WTC11 (cell line): ENCODE measurements at regions not wholly inside any gene's neighbourhood (a gene's known extent, or its start where the extent isn't known, plus 50 kb on each side); places are given as distances from the start of the nearest gene placed in this dataset.

Source experiments
- ATAC-seq: fragments of 200-7000 bp; cut with Tn5 transposase; 2 replicates; pipeline ENCODE4 v1.10.0; 2021; ENCODE audit warnings: mild to moderate bottlenecking, moderate library complexity
- CTCF ChIA-PET: fragments of 300-600 bp; sonication (Branson Sonifier 250); formaldehyde crosslinking; loops from one replicate; lab custom pipeline; 2021; ENCODE audit warnings: antibody characterized with exemption; lab: Charles Lee
- POLR2A ChIA-PET: fragments of 350-600 bp; sonication (Branson Sonifier 250); formaldehyde crosslinking; loops from one replicate; lab custom pipeline; 2021; ENCODE audit warnings: antibody characterized with exemption; lab: Charles Lee
- DNase-seq: peaks from one replicate; pipeline ENCODE4 v3.0.0; 2021; ENCODE audit warnings: low spot score
- H3K27ac Mint-ChIP-seq: 2 replicates; pipeline ENCODE4 v1.8.0; 2021; ENCODE audit warnings: mixed read lengths
- H3K27me3 Mint-ChIP-seq: 2 replicates; pipeline ENCODE4 v1.8.0; 2021; ENCODE audit warnings: low read depth, mild to moderate bottlenecking, moderate library complexity, mixed read lengths
- H3K36me3 Mint-ChIP-seq: 2 replicates; pipeline ENCODE4 v1.8.0; 2021; ENCODE audit warnings: mixed read lengths
- H3K4me1 Mint-ChIP-seq: 2 replicates; pipeline ENCODE4 v1.8.0; 2022; ENCODE audit warnings: mixed read lengths
- H3K4me3 Mint-ChIP-seq: 2 replicates; pipeline ENCODE4 v1.8.0; 2021; ENCODE audit warnings: mild to moderate bottlenecking, moderate library complexity, mixed read lengths
- H3K9me3 Mint-ChIP-seq: 2 replicates; pipeline ENCODE4 v1.8.0; 2021; ENCODE audit warnings: mixed read lengths
- ATF1 ChIP-seq: sonication (generic); formaldehyde crosslinking; IDR thresholded peaks from 2 replicates; pipeline ENCODE4 v1.8.1; 2023; ENCODE audit warnings: mild to moderate bottlenecking, moderate library complexity, missing genetic modification reagents
- CBFB ChIP-seq: sonication (generic); formaldehyde crosslinking; IDR thresholded peaks from 2 replicates; pipeline ENCODE4 v1.8.1; 2022; ENCODE audit warnings: mild to moderate bottlenecking, low read depth, missing genetic modification reagents
- CREB1 ChIP-seq: sonication (generic); formaldehyde crosslinking; IDR thresholded peaks from 2 replicates; pipeline ENCODE4 v1.8.0; 2023; ENCODE audit warnings: mild to moderate bottlenecking, missing genetic modification reagents
- CREM ChIP-seq: sonication (generic); formaldehyde crosslinking; IDR thresholded peaks from 2 replicates; pipeline ENCODE4 v1.8.1; 2022; ENCODE audit warnings: mild to moderate bottlenecking, missing genetic modification reagents, moderate library complexity
- JAZF1 ChIP-seq: fragments of 250-450 bp; sonication (Bioruptor Pico); IDR thresholded peaks from 2 replicates; pipeline ENCODE4 v1.9.0; 2021; ENCODE audit warnings: moderate library complexity, mild to moderate bottlenecking, inconsistent platforms
- JUN ChIP-seq: sonication (generic); formaldehyde crosslinking; IDR thresholded peaks from 2 replicates; pipeline ENCODE4 v1.8.0; 2023; ENCODE audit warnings: mild to moderate bottlenecking, missing genetic modification reagents
- KAT7 ChIP-seq: sonication (generic); formaldehyde crosslinking; IDR thresholded peaks from 2 replicates; pipeline ENCODE4 v1.8.1; 2023; ENCODE audit warnings: missing genetic modification reagents, mild to moderate bottlenecking, borderline replicate concordance
- ZNF121 ChIP-seq: sonication (generic); formaldehyde crosslinking; IDR thresholded peaks from 2 replicates; pipeline ENCODE4 v1.8.0; 2023; ENCODE audit warnings: missing genetic modification reagents
- ZNF317 ChIP-seq: sonication (generic); formaldehyde crosslinking; IDR thresholded peaks from 2 replicates; pipeline ENCODE4 v1.8.1; 2023; ENCODE audit warnings: low read depth, mild to moderate bottlenecking, moderate library complexity, missing genetic modification reagents, borderline replicate concordance
- ZNF416 ChIP-seq: fragments of 250-450 bp; sonication (Bioruptor Pico); IDR thresholded peaks from 2 replicates; pipeline ENCODE4 v1.9.0; 2021; ENCODE audit warnings: mild to moderate bottlenecking, inconsistent platforms
- ZNF532 ChIP-seq: fragments of 250-450 bp; sonication (Bioruptor Pico); IDR thresholded peaks from 2 replicates; pipeline ENCODE4 v1.9.0; 2021; ENCODE audit warnings: mild to moderate bottlenecking, borderline replicate concordance
- TF ChIP-seq, protein P1 (sequence below): sonication (generic); formaldehyde crosslinking; IDR thresholded peaks from 2 replicates; pipeline ENCODE4 v1.8.0; 2022; ENCODE audit warnings: mild to moderate bottlenecking, missing genetic modification reagents
- TF ChIP-seq, protein P2 (sequence below): sonication (generic); formaldehyde crosslinking; IDR thresholded peaks from 2 replicates; pipeline ENCODE4 v1.8.0; 2022; ENCODE audit warnings: mild to moderate bottlenecking, missing genetic modification reagents
- TF ChIP-seq, protein P3 (sequence below): sonication (generic); formaldehyde crosslinking; IDR thresholded peaks from 2 replicates; pipeline ENCODE4 v1.8.1; 2022; ENCODE audit warnings: mild to moderate bottlenecking, missing genetic modification reagents, moderate library complexity, borderline replicate concordance
- TF ChIP-seq, protein P4 (sequence below): sonication (generic); formaldehyde crosslinking; IDR thresholded peaks from 2 replicates; pipeline ENCODE4 v1.8.1; 2022; ENCODE audit warnings: low read depth, missing genetic modification reagents, borderline replicate concordance

DNA sequence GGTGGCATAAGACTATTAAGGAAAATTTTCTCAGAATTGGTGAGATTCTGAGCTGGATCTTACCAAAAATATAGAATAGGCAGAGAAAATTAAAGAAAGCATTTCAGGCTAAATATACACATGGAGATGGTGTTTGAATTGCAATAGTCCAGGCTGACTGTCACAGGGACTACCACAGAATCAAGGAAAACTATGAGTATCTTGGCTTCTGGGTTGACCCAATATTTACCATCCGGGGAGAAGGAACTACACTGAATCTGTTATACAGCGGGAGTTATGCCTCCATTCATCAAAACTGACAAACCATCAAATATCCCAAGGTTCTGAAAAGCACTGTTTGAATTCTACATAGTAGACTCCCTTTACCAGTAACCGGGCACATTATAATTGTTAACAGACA is 102.2 kb downstream of the TUSC7 start:
- POLR2A ChIA-PET = no interaction called here
- CTCF ChIA-PET = no interaction called here
- no peaks in the 10 kb centered on the region for H3K27me3 Mint-ChIP-seq
- no peak for ATAC-seq
- TF ChIP-seq, protein P1, sequence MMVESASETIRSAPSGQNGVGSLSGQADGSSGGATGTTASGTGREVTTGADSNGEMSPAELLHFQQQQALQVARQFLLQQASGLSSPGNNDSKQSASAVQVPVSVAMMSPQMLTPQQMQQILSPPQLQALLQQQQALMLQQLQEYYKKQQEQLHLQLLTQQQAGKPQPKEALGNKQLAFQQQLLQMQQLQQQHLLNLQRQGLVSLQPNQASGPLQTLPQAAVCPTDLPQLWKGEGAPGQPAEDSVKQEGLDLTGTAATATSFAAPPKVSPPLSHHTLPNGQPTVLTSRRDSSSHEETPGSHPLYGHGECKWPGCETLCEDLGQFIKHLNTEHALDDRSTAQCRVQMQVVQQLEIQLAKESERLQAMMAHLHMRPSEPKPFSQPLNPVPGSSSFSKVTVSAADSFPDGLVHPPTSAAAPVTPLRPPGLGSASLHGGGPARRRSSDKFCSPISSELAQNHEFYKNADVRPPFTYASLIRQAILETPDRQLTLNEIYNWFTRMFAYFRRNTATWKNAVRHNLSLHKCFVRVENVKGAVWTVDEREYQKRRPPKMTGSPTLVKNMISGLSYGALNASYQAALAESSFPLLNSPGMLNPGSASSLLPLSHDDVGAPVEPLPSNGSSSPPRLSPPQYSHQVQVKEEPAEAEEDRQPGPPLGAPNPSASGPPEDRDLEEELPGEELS (CRISPR knock-in tag) = no peak
- TF ChIP-seq, protein P2, sequence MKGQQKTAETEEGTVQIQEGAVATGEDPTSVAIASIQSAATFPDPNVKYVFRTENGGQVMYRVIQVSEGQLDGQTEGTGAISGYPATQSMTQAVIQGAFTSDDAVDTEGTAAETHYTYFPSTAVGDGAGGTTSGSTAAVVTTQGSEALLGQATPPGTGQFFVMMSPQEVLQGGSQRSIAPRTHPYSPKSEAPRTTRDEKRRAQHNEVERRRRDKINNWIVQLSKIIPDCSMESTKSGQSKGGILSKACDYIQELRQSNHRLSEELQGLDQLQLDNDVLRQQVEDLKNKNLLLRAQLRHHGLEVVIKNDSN (CRISPR knock-in tag) = no peak
- no peak for DNase-seq
- H3K36me3 Mint-ChIP-seq = peaks cover 22% of the 10 kb centered on the region
- no peak overlapping the region for H3K27ac Mint-ChIP-seq
- peaks cover 43% of the 10 kb centered on the region for H3K4me1 Mint-ChIP-seq
- H3K4me3 Mint-ChIP-seq = no peak overlapping the region
- H3K9me3 Mint-ChIP-seq = peaks cover 24% of the 10 kb centered on the region

GRCh38 chr3:116812949-116813348 is 103.4 kb downstream of the TUSC7 start:
- ATAC-seq (no peak), DNase-seq (no peak)
- CTCF ChIA-PET = interaction anchor here (1.3 kb wide), 1 partner anchor 42 kb away, joined by 4 read pairs; no protein-coding TSS in a partner anchor
- no peaks in the 10 kb centered on the region for H3K27me3 Mint-ChIP-seq
- H3K4me1 Mint-ChIP-seq = peaks cover 52% of the 10 kb centered on the region
- H3K27ac Mint-ChIP-seq = no peak overlapping the region
- peaks cover 21% of the 10 kb centered on the region for H3K9me3 Mint-ChIP-seq
- no peak overlapping the region for H3K4me3 Mint-ChIP-seq
- POLR2A ChIA-PET = no interaction called here
- H3K36me3 Mint-ChIP-seq = peaks cover 19% of the 10 kb centered on the region
- TF ChIP-seq, protein P3, sequence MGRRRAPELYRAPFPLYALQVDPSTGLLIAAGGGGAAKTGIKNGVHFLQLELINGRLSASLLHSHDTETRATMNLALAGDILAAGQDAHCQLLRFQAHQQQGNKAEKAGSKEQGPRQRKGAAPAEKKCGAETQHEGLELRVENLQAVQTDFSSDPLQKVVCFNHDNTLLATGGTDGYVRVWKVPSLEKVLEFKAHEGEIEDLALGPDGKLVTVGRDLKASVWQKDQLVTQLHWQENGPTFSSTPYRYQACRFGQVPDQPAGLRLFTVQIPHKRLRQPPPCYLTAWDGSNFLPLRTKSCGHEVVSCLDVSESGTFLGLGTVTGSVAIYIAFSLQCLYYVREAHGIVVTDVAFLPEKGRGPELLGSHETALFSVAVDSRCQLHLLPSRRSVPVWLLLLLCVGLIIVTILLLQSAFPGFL (CRISPR knock-in tag) = no peak
- TF ChIP-seq JAZF1 (no peak), ZNF121 (CRISPR knock-in tag) (no peak)

GRCh38 chr3:116815321-116815720 is 105.7 kb downstream of the TUSC7 start:
- no peak for ATAC-seq
- H3K4me1 Mint-ChIP-seq = peaks cover 45% of the 10 kb centered on the region
- CTCF ChIA-PET = interaction anchor here (1.1 kb wide), 1 partner anchor 44 kb away, joined by 5 read pairs; no protein-coding TSS in a partner anchor
- POLR2A ChIA-PET = no interaction called here
- H3K27me3 Mint-ChIP-seq = no peaks in the 10 kb centered on the region
- H3K9me3 Mint-ChIP-seq = peaks cover 11% of the 10 kb centered on the region
- H3K27ac Mint-ChIP-seq = no peak overlapping the region
- no peak for DNase-seq
- peaks cover 10% of the 10 kb centered on the region for H3K36me3 Mint-ChIP-seq
- no peak overlapping the region for H3K4me3 Mint-ChIP-seq
- no peak for TF ChIP-seq ZNF532
- TF ChIP-seq, protein P1 (CRISPR knock-in tag) = no peak
- no peak for TF ChIP-seq ATF1 (CRISPR knock-in tag)
- no peak for TF ChIP-seq ZNF416 (CRISPR knock-in tag)
- TF ChIP-seq CBFB (CRISPR knock-in tag) = no peak
- TF ChIP-seq, protein P4, sequence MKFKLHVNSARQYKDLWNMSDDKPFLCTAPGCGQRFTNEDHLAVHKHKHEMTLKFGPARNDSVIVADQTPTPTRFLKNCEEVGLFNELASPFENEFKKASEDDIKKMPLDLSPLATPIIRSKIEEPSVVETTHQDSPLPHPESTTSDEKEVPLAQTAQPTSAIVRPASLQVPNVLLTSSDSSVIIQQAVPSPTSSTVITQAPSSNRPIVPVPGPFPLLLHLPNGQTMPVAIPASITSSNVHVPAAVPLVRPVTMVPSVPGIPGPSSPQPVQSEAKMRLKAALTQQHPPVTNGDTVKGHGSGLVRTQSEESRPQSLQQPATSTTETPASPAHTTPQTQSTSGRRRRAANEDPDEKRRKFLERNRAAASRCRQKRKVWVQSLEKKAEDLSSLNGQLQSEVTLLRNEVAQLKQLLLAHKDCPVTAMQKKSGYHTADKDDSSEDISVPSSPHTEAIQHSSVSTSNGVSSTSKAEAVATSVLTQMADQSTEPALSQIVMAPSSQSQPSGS = no peak
- no peak for TF ChIP-seq ZNF317 (CRISPR knock-in tag)
- TF ChIP-seq KAT7 (CRISPR knock-in tag) = no peak
- TF ChIP-seq JUN (CRISPR knock-in tag) = no peak
- no peak for TF ChIP-seq CREM (CRISPR knock-in tag)
- TF ChIP-seq CREB1 (CRISPR knock-in tag) = no peak
